ENCODE measurements at regions not wholly inside any gene's neighbourhood (a gene's known extent, or its start where the extent isn't known, plus 50 kb on each side); places are given as distances from the start of the nearest gene placed in this dataset.

DNA sequence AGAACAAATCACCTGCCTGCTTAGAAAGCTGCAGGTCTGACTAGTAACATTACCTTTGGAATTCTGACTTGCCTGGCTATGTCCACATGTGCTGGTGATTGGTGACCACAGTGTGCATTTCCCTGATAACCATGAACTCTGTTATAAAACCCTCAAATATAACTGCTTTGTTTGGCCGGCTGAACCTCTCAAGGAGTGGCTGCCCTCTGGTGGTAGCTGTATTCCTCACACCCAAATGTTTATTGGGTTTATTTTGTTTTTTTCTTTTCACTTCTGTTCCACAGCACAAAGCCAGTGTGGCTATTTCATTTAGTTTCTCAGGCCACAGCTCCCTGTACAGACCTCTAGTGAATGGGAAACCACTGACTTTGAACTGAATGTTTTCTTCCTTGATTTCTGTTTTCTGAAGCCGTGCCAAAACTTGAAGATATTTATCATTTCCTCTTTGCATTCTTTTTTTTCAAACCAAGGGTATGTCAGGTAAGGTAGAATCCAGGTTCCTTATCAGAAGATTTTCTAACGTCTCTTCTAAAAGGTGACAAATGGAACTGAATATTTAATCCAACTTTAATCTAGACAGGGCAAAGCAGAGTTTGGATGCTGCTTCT lies 549.0 kb upstream of the VRK2 start (continued):
- TF ChIP-seq, protein P1, sequence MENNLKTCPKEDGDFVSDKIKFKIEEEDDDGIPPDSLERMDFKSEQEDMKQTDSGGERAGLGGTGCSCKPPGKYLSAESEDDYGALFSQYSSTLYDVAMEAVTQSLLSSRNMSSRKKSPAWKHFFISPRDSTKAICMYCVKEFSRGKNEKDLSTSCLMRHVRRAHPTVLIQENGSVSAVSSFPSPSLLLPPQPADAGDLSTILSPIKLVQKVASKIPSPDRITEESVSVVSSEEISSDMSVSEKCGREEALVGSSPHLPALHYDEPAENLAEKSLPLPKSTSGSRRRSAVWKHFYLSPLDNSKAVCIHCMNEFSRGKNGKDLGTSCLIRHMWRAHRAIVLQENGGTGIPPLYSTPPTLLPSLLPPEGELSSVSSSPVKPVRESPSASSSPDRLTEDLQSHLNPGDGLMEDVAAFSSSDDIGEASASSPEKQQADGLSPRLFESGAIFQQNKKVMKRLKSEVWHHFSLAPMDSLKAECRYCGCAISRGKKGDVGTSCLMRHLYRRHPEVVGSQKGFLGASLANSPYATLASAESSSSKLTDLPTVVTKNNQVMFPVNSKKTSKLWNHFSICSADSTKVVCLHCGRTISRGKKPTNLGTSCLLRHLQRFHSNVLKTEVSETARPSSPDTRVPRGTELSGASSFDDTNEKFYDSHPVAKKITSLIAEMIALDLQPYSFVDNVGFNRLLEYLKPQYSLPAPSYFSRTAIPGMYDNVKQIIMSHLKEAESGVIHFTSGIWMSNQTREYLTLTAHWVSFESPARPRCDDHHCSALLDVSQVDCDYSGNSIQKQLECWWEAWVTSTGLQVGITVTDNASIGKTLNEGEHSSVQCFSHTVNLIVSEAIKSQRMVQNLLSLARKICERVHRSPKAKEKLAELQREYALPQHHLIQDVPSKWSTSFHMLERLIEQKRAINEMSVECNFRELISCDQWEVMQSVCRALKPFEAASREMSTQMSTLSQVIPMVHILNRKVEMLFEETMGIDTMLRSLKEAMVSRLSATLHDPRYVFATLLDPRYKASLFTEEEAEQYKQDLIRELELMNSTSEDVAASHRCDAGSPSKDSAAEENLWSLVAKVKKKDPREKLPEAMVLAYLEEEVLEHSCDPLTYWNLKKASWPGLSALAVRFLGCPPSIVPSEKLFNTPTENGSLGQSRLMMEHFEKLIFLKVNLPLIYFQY (CRISPR knock-in tag; IDR thresholded peaks at IDR 0.05; ENCODE audit: borderline replicate concordance): no peak
- TF ChIP-seq SP5 (CRISPR knock-in tag; IDR thresholded peaks at IDR 0.05; ENCODE audit: borderline replicate concordance, low read depth): no peak
- peak; percentile 74 for TF ChIP-seq STAG1 (CRISPR knock-in tag; IDR thresholded peaks at IDR 0.05)
- no peak for TF ChIP-seq FOXO1 (CRISPR knock-in tag; IDR thresholded peaks at IDR 0.05)
- TF ChIP-seq CEBPB (IDR thresholded peaks at IDR 0.05; ENCODE audit: borderline replicate concordance, low read depth, low read length): no peak

GRCh38 chr2:57504787-57505186 lies 541.8 kb upstream of the VRK2 start:
- no peak overlapping the region for H3K27ac ChIP-seq (ENCODE audit: extremely low read length, insufficient read depth, low read length)
- H3K4me3 ChIP-seq (replicated peaks in 1 of 3; ENCODE audit: insufficient read depth in 1 of 3, low read depth in 2 of 3, low read length in 3 of 3): no peak overlapping the region
- CTCF ChIA-PET (ENCODE audit: low intra/inter-chr PET ratio, low total read pairs): no interaction called here
- no peaks in the 10 kb centered on the region for H3K27me3 ChIP-seq (ENCODE audit: control insufficient read depth in 1 of 2, insufficient read depth in 2 of 2, low read length in 2 of 2)
- DNase-seq (ENCODE audit: low spot score): no peak
- no peaks in the 10 kb centered on the region for H3K9me3 ChIP-seq (ENCODE audit: low read length)
- WGBS (ENCODE audit: low lambda C conversion rate): 0% methylated on average over 1 of the region's 1 CpG
- H3K36me3 ChIP-seq (replicated peaks in 1 of 2; ENCODE audit: control insufficient read depth in 1 of 2, insufficient read depth in 2 of 2, low read length in 2 of 2): no peaks in the 10 kb centered on the region
- intact Hi-C loops (cut with micrococcal nuclease; ENCODE audit: unreplicated experiment): no loop called here
- TF ChIP-seq ZNF780A (CRISPR knock-in tag; IDR thresholded peaks at IDR 0.05): no peak
- TF ChIP-seq MAFF (IDR thresholded peaks at IDR 0.05; ENCODE audit: low read depth, low read length): peak; percentile 73
- no peak for TF ChIP-seq ZNF792 (CRISPR knock-in tag; IDR thresholded peaks at IDR 0.05)
- TF ChIP-seq MAFK (conservative IDR thresholded peaks at IDR 0.05 in 1 of 2, IDR thresholded peaks at IDR 0.05 in 1 of 2; ENCODE audit: low read length in 2 of 2): peak; percentile 36 to 74
- no peak for TF ChIP-seq SIX4 (CRISPR knock-in tag; IDR thresholded peaks at IDR 0.05)
- no peak for TF ChIP-seq ZFP36 (IDR thresholded peaks at IDR 0.05; ENCODE audit: borderline replicate concordance, low read depth, low read length, partially characterized antibody)
- no TSS peak for BruUV-seq (replicated peaks)
- H3K4me2 ChIP-seq (ENCODE audit: low read depth, low read length): no peak overlapping the region
- H3K4me1 ChIP-seq (ENCODE audit: insufficient read depth, low read length): no peaks in the 10 kb centered on the region
- POLR2A ChIA-PET: no interaction called here
- ATAC-seq: no peak
- no peak overlapping the region for H2AFZ ChIP-seq (ENCODE audit: low read length)
- in situ Hi-C loops (cut with HindIII; ENCODE audit: extremely low pct_ligation_motif_present, low pct_unique_long_range_greater_than_20kb): no loop called here
- FAIRE-seq: no peak
- H4K20me1 ChIP-seq (ENCODE audit: insufficient read depth, low read length): no peaks in the 10 kb centered on the region
- no peaks in the 10 kb centered on the region for H3K79me2 ChIP-seq (ENCODE audit: insufficient read depth, low read length)
- no peak overlapping the region for H3K9ac ChIP-seq (ENCODE audit: insufficient read depth, low read depth, low read length)
